ENCODE measurements at regions not wholly inside any gene's neighbourhood (a gene's known extent, or its start where the extent isn't known, plus 50 kb on each side); places are given as distances from the start of the nearest gene placed in this dataset.
"Not testable (repeated sequence)": the region's sequence is repeated elsewhere in the genome, so short reads cannot be mapped to it uniquely, and the experiment has no call there.

GRCh38 chr9:71361357-71361756 lies 239.9 kb upstream of the TRPM3 start:
- DNase-seq = no peak

DNA sequence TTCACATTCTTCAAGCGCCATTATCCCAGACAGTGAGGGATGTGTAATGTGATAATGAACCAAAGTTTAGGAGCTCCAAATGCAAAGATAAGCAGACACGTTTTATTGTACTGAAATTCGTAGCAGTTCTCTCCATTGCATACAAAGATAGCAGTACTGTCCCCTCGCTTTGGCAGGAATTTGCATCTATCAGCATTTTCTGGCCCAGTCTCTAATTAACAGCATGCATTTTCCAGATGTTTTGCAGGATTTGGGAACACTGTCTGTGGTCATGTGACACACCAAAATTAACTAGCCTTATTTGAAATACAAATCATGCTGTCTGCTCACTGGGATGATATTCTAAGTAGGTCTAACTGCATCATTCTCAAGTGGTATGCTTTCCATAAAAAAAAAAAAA lies 235.9 kb upstream of the TRPM3 start:
- no peak for DNase-seq

DNA sequence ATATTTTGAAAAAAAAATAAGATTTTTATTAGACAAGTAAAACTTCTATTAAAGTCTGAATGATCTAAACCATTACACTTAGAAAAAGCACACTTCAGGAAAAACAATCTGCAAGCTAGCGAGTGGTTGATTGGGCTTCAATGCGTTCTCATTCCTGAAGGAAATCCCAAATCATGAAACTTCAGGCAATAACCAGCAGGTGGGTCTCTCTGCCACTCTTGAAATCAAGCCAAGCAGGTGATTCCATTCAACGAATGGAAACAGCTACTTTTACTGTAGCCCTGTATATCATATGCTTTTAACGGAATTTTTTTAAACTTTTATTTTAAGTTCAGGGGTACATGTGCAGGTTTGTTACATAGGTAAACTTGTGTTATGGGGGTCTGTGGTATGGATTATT lies 234.5 kb upstream of the TRPM3 start:
- peak in 1 of 2 experiments; percentile 0 for DNase-seq

- DNase-seq = no peak
Measured at GRCh38 chr9:71353720-71354119, 232.3 kb upstream of the TRPM3 start.

GRCh38 chr9:71352837-71353236 lies 231.4 kb upstream of the TRPM3 start:
- peak in 1 of 2 experiments; percentile 20 for DNase-seq

GRCh38 chr9:71349218-71349617 lies 227.8 kb upstream of the TRPM3 start:
- DNase-seq = no peak

DNA sequence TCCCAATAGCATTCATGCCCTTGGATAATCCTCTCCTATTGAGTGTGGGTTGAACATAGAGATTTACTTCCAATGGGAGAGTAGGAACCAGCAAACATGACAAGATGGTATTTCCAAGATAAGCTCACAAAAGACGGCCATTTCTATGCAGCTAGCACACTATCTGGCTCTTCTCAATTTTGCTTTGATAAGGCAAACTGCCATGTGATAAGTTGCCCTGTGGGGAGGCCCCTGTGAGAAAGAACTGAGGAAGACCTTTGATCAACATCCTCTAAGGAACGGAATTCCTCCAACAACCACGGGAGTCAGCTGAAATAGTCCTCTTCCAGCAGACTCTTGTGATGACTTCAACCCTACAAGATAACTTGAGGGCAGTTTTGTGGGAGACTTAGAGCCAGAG lies 211.9 kb upstream of the TRPM3 start:
- no peak for DNase-seq

GRCh38 chr9:71331603-71332002 lies 210.2 kb upstream of the TRPM3 start:
- no peak for DNase-seq

GRCh38 chr9:71329873-71330272 lies 208.5 kb upstream of the TRPM3 start:
- DNase-seq = no peak

GRCh38 chr9:71326360-71326759 lies 204.9 kb upstream of the TRPM3 start:
- DNase-seq = no peak

- DNase-seq = no peak
Measured at GRCh38 chr9:71323357-71323756, 201.9 kb upstream of the TRPM3 start.

DNA sequence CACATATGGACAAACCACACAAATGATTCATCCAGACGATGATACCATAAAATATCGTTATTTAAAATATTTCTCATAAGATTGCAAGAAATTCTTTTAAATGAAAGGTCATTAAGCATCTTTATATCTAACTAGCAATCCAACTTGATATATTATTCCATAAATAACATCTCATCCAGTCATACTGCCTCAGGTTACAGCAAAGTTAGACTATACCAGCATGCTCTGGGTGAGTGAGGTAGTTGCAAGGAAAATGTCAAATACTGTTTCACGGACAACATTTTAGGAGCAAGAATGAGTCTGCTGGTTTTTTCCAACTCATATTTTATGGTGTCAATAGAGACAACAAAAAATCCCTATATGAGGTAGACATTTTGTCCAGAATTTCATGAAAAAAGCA lies 200.9 kb upstream of the TRPM3 start:
- DNase-seq = no peak

DNA sequence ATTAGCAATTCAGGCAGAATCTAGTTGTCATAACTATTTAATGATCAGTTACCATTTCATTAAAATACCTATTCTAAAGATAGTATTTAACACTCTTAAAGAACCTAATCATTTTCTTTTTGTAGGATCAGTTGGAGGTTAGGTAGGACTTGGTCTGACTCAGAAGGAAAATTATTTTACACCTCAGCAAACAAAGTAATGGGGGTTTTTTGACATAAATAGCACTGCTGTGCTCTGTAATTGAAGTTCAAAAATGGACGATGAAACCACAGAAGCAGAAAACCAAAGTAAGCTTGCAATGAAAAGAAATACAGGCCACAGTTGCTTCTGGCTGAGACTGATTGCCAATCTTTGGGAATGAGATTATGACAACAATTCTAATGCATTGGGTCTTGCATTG lies 187.0 kb upstream of the TRPM3 start:
- DNase-seq = no peak

DNA sequence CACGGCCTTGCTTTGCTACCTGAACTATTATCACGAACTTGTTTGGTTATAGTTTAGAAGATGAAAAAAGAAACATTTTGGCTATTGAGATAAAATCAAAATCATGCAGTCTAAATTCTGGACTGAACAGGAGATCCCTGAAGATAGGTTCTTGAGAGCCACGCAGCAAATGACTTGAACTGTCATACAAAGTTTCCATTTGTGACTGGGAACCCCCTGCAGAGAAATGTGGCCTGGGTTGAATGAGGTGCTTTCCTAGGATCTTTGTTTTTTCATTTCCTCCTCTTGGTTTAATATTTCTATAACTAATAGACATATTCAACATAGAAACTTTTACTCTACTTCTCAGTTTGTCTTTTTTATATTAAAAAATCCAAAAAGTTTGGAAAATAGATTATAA lies 184.7 kb upstream of the TRPM3 start:
- DNase-seq = no peak

- no peak for DNase-seq
Measured at GRCh38 chr9:71303351-71303750, 181.9 kb upstream of the TRPM3 start.

DNA sequence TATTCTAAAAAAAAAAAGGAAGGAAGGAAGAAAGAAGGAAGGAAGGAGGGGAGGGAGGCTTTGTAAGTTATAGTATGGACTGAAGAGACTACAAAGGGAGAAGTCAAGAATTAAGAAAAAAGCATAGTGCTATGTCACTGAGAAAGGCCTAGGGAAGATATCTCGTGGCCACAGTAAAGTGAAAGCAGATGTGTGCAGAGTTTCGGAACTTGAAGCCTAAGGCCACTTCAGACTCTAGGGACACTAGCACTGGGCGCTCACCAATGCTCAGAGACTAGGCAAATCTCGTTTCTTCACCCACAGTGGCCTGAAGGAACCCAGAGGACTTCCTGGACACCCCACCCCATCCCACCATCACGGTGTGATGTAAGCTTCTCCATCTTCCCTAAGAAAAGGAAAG lies 181.4 kb upstream of the TRPM3 start:
- no peak for DNase-seq

- no peak for DNase-seq
Measured at GRCh38 chr9:71295928-71296327, 174.5 kb upstream of the TRPM3 start.

- no peak for DNase-seq
Measured at GRCh38 chr9:71286146-71286545, 164.7 kb upstream of the TRPM3 start.

- peak; percentile 25 to 45 for DNase-seq
Measured at GRCh38 chr9:71285191-71285656, 163.8 kb upstream of the TRPM3 start.

DNA sequence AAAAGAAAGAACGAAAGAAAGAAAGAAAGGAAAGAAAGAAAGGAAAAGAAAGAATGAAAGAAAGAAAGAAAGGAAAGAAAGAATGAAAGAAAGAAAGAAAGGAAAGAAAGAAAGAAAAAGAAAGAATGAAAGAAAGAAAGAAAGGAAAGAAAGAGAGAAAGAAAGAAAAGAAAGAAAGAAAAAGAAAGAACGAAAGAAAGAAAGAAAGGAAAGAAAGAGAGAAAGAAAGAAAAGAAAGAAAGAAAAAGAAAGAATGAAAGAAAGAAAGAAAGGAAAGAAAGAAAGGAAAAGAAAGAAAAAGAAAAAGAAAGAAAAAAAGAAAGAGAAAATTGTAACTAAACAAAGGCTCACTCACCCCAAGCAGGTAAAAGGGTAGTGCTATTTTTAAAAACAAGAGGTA lies 160.7 kb upstream of the TRPM3 start:
- not testable (repeated sequence) for DNase-seq

DNA sequence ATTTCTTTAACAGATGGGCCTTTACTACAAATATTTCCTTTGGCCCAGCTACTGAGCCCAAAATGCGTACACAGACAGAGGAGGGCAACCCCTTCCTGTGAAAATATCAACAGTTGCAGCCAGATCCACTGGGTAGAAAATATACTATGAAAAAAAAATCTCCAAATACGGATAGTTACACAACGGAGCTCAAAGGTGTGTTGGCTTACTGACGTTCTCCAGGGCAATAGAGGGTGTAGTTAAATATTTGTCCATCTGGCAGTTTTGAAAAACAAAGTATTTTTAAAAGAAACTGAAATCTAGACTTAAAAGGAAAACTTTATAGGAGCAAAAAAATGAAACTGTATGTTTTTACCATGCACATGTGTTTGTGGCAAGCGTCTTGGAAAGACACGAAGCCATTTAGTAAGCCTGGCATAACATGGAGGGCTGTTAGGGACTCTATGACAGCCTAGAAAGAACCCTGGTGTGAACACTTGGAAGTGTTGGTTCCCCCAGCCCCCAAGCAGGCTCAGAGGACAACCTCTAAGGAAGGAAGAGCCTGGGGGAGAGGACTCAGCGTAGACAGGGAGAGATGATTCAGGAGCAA lies 157.8 kb upstream of the TRPM3 start:
- no peak for DNase-seq

DNA sequence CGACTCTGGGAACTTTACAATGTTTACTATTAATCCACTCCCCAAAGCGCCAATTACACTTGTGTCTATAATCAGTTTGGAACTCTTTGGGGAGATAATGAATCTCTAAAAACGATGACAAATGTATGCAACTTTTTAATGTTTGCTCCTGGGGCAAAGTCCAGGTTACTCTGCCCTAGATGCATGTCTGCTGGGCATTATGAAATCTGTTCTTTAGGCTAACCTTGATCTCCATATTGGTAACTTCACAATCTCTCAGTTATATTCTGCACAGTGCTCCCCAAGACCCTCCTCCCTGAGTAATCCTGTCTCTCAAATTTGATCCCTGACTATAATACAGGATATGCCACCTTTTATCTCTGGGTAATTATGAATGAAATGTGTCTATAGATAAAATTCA lies 152.2 kb upstream of the TRPM3 start:
- DNase-seq = no peak

DNA sequence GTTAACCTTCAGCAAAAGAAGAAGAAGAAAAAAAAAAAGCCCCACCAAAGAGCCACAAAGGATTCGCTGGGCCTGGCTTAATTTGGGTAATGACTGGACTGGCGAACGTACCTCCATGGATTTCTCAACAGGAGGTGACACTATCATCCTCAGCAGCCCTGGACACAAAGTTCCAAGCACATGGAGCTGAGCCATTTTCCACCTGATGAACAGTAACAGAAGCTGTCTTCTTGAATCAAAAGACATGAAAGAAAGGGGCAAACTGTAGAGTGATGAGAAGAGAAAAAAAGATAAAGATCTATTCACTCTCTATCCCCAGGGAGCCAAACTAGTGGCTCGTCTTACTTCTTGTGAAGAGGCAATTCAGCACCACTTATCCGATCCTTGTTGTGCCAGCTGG lies 150.2 kb upstream of the TRPM3 start:
- no peak for DNase-seq

- no peak for DNase-seq
Measured at GRCh38 chr9:71270554-71270953, 149.1 kb upstream of the TRPM3 start.

DNA sequence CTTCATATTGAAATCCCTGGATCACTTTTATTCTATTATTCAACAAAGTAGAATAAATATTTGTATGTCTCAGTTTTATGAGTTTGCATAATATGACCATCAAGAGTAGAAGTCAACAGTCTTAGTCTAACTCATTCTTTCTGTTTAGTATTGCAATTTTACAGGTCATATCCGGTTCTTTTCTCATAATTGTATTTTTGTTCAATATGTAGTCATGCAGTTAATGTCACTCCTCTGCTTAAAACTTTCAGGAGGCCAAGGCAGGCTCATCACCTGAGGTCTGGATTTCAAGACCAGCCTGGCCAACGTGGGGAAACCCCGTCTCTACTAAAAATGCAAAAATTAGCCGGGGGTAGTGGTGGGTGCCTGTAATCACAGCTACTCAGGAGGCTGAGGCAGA lies 148.4 kb upstream of the TRPM3 start:
- DNase-seq = no peak
